ENCODE measurements at regions not wholly inside any gene's neighbourhood (a gene's known extent, or its start where the extent isn't known, plus 50 kb on each side); places are given as distances from the start of the nearest gene placed in this dataset.

DNA sequence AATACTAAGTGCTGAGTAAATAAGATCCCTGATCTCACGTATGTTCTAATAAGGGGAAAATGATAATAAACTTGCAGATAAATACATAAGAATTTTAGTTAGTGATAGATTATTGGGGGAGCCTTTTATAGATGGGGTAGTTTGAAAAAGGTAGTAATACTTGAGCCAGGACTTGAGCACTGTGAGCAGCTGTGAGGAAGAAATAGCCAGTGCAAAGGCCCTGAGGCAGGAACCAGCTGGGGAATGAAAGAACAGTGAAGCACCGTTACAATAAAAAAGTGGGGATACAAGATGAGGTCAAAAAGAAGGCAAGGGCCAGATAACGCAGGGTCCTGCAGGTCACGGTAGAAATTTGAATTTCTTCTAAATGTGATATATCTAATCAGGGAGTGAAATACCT lies 234.8 kb upstream of the ELL2 start:
- no peak overlapping the region for H3K4me3 ChIP-seq
- WGBS, 2 donors, result 73% methylated on average over 4 of the region's 4 CpGs
- DNase-seq (no peak), ATAC-seq (no peak), FAIRE-seq (no peak)
- H3K27ac ChIP-seq, result no peak overlapping the region
- no peaks in the 10 kb centered on the region for H3K36me3 ChIP-seq
- H3K27me3 ChIP-seq, result no peaks in the 10 kb centered on the region
- H3K9me3 ChIP-seq, result no peaks in the 10 kb centered on the region
- no peak for TF ChIP-seq CTCF (IDR thresholded peaks at IDR 0.05)
- intact Hi-C loops (cut with DNase I), result no loop called here
- H3K4me1 ChIP-seq, result peaks cover 22 to 53% (median 30%) of the 10 kb centered on the region in 3 donors

GRCh38 chr5:96195123-96195522 lies 233.5 kb upstream of the ELL2 start:
- TF ChIP-seq CTCF (IDR thresholded peaks at IDR 0.05), result no peak
- WGBS, 2 donors, result 58 to 83% methylated on average over 1 of the region's 1 CpG
- H3K27me3 ChIP-seq, result no peaks in the 10 kb centered on the region
- peaks cover 12 to 43% (median 17%) of the 10 kb centered on the region in 3 donors for H3K4me1 ChIP-seq
- no peak overlapping the region for H3K27ac ChIP-seq
- no peaks in the 10 kb centered on the region for H3K9me3 ChIP-seq
- FAIRE-seq, result no peak
- intact Hi-C loops (cut with DNase I), result no loop called here
- no peaks in the 10 kb centered on the region for H3K36me3 ChIP-seq
- no peak for DNase-seq
- ATAC-seq, result no peak
- H3K4me3 ChIP-seq, result no peak overlapping the region

DNA sequence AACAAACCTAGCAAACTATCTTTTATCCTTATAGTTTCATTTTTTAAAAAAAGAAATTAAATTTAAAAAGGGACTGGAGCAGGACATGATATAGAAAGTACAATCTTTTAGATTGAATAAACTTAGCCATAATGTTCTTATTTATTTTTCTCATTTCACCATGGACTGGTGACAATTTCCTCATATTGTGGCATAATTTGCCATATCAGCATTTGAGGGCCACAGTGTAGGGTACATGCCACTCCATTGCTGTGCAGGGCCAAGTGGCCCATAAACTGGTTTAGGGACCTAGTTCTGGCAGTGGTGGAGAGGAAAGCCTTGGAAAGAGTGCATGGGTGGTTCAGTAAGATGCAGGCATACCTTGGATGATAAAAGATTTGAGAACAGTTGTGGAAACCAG lies 232.9 kb upstream of the ELL2 start:
- intact Hi-C loops (cut with DNase I), result no loop called here
- Histone ChIP-seq H3K4me3 (no peak overlapping the region), H3K9me3 (no peaks in the 10 kb centered on the region), H3K27ac (no peak overlapping the region), H3K27me3 (no peaks in the 10 kb centered on the region), H3K36me3 (no peaks in the 10 kb centered on the region), H3K4me1 (peaks cover 11 to 39% (median 15%) of the 10 kb centered on the region in 3 donors)
- no peak for FAIRE-seq
- no peak for ATAC-seq
- TF ChIP-seq CTCF (IDR thresholded peaks at IDR 0.05), result no peak
- DNase-seq, result no peak

GRCh38 chr5:96193946-96194345 lies 232.3 kb upstream of the ELL2 start:
- H3K27ac ChIP-seq, result no peak overlapping the region
- ATAC-seq (no peak), FAIRE-seq (no peak), DNase-seq (no peak)
- H3K27me3 ChIP-seq, result no peaks in the 10 kb centered on the region
- 87 to 95% methylated on average over 2 of the region's 2 CpGs for WGBS, 2 donors
- H3K4me3 ChIP-seq, result no peak overlapping the region
- intact Hi-C loops (cut with DNase I), result no loop called here
- H3K4me1 ChIP-seq, result peaks cover 6 to 32% (median 10%) of the 10 kb centered on the region in 3 donors
- H3K9me3 ChIP-seq, result no peaks in the 10 kb centered on the region
- no peaks in the 10 kb centered on the region for H3K36me3 ChIP-seq
- no peak for TF ChIP-seq CTCF (IDR thresholded peaks at IDR 0.05)

DNA sequence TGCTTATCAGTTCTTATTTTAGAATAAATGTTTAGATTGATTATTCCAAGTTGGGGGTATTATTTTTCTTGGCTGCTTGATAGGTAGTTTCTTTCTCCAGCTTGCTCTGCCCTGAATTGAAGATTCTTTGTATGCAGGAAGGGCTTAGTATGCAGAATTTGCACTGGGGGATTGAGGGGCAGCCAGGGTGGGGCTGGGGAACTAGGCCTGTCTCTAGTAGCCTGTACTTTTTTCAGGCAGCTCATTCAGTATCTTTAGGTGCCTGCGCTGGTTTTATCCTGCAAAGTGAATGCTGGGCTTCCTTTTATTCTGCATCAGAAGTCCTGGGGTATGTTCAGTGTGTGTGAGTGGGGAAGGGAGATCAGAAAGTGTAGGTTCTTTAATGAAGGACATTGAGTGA lies 228.3 kb upstream of the ELL2 start:
- TF ChIP-seq CTCF (IDR thresholded peaks at IDR 0.05), result no peak
- Histone ChIP-seq H3K27me3 (no peaks in the 10 kb centered on the region), H3K4me3 (no peak overlapping the region), H3K36me3 (no peaks in the 10 kb centered on the region), H3K4me1 (peaks cover 0 to 5% (median 0%) of the 10 kb centered on the region in 3 donors), H3K27ac (no peak overlapping the region), H3K9me3 (no peaks in the 10 kb centered on the region)
- intact Hi-C loops (cut with DNase I), result no loop called here
- FAIRE-seq, result no peak
- no peak for DNase-seq
- no peak for ATAC-seq
- WGBS, 2 donors, result 93 to 95% methylated on average over 1 of the region's 1 CpG

All from pancreas (tissue), 10 donors.